ENCODE measurements at regions not wholly inside any gene's neighbourhood (a gene's known extent, or its start where the extent isn't known, plus 50 kb on each side); places are given as distances from the start of the nearest gene placed in this dataset.
"Not testable (repeated sequence)": the region's sequence is repeated elsewhere in the genome, so short reads cannot be mapped to it uniquely, and the experiment has no call there.

- H3K4me3 ChIP-seq (ENCODE audit: low read length), result no peak overlapping the region
- TF ChIP-seq, protein P1, sequence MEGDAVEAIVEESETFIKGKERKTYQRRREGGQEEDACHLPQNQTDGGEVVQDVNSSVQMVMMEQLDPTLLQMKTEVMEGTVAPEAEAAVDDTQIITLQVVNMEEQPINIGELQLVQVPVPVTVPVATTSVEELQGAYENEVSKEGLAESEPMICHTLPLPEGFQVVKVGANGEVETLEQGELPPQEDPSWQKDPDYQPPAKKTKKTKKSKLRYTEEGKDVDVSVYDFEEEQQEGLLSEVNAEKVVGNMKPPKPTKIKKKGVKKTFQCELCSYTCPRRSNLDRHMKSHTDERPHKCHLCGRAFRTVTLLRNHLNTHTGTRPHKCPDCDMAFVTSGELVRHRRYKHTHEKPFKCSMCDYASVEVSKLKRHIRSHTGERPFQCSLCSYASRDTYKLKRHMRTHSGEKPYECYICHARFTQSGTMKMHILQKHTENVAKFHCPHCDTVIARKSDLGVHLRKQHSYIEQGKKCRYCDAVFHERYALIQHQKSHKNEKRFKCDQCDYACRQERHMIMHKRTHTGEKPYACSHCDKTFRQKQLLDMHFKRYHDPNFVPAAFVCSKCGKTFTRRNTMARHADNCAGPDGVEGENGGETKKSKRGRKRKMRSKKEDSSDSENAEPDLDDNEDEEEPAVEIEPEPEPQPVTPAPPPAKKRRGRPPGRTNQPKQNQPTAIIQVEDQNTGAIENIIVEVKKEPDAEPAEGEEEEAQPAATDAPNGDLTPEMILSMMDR (conservative IDR thresholded peaks at IDR 0.05; ENCODE audit: low read depth, low read length), result no peak
- DNase-seq (ENCODE audit: low read depth), result no peak
Observed at GRCh38 chr11:35046681-35047080, 92.3 kb upstream of the CD44 start.

GRCh38 chr11:35047179-35047578, 91.8 kb upstream of the CD44 start:
- H3K4me3 ChIP-seq (ENCODE audit: low read length), result no peak overlapping the region
- TF ChIP-seq, protein P1 (conservative IDR thresholded peaks at IDR 0.05; ENCODE audit: low read depth, low read length), result no peak
- DNase-seq (ENCODE audit: low read depth), result no peak

- DNase-seq (ENCODE audit: low read depth), result no peak
- no peak overlapping the region for H3K4me3 ChIP-seq (ENCODE audit: low read length)
- TF ChIP-seq, protein P1 (conservative IDR thresholded peaks at IDR 0.05; ENCODE audit: low read depth, low read length), result no peak
Observed at GRCh38 chr11:35047769-35048168, 91.2 kb upstream of the CD44 start.

DNA sequence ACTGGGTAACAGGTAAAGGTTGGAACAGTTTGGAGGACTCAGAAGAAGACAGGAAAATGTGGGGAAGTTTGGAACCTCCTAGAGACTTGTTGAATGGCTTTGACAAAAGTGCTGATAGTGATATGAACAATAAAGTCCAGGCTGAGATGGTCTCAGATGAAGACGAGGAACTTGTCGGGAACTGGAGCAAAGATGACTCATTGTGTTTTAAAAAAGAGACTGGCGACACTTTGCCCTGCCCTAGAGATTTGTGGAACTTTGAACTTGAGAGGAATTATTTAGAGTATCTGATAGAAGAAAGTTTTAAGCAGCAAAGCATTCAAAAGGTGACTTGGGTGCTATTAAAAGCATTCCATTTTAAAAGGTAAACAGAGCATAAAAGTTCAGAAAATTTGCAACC, 90.6 kb upstream of the CD44 start:
- H3K4me3 ChIP-seq (ENCODE audit: low read length); DNase-seq (ENCODE audit: low read depth): not testable (repeated sequence)

- H3K4me3 ChIP-seq (ENCODE audit: low read length), result no peak overlapping the region
- DNase-seq (ENCODE audit: low read depth), result no peak
- TF ChIP-seq, protein P1 (conservative IDR thresholded peaks at IDR 0.05; ENCODE audit: low read depth, low read length), result no peak
Observed at GRCh38 chr11:35049859-35050531, 89.0 kb upstream of the CD44 start.

DNA sequence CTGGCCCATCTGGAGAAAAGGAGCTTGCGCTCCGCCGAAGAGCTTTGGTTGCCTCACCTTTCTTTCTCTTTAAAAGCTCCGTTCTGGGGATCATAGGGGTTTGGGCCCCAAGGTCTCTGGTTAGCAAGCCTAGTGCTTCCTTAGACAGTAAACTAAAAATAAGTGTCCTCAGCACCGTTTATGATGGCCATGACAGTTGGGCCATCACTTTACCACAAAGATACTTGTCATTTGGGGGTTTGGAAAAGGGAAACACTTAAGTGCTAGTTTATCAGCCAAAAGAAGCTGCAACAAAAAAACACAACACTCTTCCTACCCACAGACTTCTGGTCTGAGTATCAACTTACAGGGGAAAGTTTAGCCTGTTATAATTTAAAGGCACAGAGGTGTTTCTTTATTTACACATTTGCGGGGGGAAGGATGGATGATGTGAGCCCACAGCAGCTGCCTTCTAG, 88.4 kb upstream of the CD44 start:
- TF ChIP-seq, protein P1 (conservative IDR thresholded peaks at IDR 0.05; ENCODE audit: low read depth, low read length), result no peak
- DNase-seq (ENCODE audit: low read depth), result no peak
- no peak overlapping the region for H3K4me3 ChIP-seq (ENCODE audit: low read length)

DNA sequence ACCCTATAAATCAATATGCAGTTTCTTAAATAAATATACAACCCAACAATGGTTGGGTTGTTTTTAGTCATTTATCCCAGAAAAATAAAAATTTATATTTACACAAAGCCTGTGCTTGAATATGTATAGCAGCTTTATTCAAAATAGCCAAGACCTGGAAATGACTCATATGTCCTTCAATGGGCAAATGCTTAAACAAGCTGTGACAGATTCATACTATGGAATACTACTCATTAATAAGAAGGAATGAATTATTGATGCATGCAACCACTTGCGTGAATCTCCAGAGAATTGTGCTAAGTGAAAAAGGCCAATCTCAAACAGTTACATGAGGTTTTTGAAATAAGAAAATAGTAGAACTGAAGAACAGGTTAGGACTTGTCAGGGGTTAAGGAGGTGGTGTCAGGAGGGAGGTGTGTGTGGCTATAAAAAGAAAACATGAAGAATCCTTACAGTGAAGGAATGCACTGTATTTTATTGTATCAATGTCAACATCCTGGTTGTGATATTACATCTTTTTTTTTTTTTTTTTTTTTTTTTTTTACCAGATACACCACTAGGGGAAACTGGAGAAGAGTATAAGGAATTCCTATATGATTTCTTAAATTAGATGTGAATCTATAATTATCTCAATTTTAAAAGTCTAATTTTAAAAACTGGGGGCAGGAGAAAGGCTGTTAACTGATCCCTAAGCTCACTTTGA, 82.4 kb upstream of the CD44 start:
- no peak overlapping the region for H3K4me3 ChIP-seq (ENCODE audit: low read length)
- TF ChIP-seq, protein P1 (conservative IDR thresholded peaks at IDR 0.05; ENCODE audit: low read depth, low read length), result no peak
- DNase-seq (ENCODE audit: low read depth), result no peak
